ENCODE measurements at regions not wholly inside any gene's neighbourhood (a gene's known extent, or its start where the extent isn't known, plus 50 kb on each side); places are given as distances from the start of the nearest gene placed in this dataset.
"Not testable (repeated sequence)": the region's sequence is repeated elsewhere in the genome, so short reads cannot be mapped to it uniquely, and the experiment has no call there.

DNA sequence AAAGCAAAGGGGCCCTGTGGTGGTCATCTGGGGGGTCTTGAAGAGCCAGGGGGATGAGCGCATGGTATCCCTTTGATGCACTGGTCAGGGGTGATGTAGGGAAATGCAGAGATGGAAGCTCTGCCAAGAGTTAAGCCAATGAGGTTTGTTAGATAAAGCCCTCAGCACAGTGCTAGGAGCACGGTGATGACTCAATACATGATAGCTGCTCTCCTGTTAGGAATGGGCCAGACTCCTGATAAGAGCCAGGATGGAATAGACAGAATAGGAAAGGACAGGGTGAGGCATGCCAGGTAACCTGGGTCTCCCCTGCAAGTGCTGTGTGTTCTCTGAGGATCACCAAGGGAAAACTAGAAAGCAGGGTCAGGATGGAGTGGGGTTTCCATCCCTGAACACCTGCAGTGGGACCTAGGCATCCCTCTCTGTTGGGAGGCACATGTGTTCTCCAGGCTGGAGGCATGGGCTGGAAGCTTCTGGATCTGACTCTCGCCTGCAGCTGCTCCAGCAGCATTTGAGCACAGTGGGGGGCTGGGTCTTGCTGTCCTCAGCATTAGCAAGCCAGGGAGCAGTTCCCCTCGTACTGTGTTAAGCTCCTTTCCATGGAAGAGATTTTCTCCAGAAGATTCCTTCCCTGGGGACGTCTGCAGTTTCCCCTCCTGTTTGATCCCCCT lies 71.8 kb upstream of the TIAM2 start:
- no peak for DNase-seq

DNA sequence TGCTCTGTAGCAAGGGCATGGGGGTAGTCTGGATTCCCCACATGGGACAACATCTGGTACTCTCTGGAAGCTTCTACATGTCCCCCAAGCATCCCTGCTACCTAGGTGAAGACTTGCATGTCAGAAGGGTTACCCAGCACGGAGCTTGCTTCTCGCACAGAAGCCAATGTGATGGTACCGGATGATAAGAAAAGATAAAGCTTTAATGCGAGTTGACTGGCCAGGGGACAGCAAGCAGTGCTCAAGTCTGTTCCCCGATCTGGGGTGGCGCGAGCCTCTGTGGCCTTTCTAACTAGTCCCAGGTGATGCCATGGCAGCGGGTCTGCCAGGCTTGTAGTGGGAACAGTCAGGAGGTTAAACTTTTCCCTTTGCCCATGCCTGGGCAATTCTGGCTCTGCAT lies 70.0 kb upstream of the TIAM2 start:
- no peak for DNase-seq

DNA sequence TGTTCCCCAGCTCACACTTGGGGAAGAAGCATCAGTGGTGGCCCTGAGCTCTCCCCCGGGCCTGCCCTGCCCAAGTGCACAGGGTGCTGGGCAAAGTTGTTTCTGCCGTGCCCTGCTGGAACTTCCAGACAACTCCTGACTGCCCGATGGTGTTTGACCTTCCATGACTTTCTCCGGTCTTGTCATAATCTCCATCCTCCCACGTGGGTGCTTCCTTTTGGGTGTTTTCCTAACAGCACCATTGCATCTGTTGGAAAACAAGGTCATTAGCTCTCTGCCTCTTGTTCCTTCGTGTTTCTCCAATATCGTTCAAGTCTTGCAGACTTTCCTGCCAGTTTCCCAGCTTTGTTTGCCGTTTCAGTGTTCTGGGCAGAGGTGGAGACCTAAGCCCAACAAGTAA lies 68.7 kb upstream of the TIAM2 start:
- DNase-seq = no peak

DNA sequence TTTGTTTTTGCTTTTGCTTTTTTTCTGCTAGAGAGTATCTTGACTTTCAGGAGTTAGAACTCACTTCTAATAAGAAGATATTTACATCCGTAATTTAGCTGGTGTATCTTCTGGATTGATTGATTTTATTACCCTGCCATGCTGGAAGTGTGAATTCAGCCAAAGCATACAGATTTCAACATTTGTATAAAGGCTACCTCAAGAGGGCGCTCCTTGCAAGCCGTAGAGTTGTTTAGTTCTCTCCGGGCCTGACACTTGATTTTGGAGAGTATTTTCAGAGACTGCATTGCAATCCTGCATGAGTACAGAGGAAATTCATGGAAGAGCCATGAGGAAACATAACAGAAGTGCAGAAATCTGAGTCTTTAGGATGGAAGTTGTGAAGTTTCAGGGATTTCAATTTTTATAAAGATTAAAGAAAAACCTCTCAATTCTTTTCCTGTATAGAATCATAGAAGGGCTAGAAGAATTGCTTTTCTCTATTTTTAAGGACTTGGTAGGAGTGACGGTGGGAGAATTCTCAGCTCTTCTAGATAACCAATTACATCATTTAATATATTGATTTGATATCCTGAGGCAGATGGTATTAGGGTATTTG lies 66.7 kb upstream of the TIAM2 start:
- DNase-seq = peak; percentile 42

DNA sequence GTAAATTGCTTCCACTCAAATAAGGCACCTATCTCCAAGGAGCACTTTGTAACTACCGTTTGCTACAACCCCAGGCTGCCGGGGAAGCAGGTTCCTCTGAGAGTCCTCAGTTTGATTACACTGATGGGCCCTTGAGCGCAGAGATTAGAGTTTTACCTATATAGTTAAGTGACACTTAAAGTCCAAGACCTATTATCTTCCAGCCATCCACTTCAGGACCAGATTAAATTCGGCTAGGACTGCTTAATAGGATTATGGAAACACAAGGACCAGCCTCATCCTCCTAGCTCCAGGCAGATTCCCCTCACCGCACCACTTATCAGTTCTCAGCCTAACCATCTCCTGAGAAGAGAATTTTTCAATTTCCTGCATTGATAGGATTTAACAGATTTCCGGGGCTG lies 64.7 kb upstream of the TIAM2 start:
- peak; percentile 83 for DNase-seq

DNA sequence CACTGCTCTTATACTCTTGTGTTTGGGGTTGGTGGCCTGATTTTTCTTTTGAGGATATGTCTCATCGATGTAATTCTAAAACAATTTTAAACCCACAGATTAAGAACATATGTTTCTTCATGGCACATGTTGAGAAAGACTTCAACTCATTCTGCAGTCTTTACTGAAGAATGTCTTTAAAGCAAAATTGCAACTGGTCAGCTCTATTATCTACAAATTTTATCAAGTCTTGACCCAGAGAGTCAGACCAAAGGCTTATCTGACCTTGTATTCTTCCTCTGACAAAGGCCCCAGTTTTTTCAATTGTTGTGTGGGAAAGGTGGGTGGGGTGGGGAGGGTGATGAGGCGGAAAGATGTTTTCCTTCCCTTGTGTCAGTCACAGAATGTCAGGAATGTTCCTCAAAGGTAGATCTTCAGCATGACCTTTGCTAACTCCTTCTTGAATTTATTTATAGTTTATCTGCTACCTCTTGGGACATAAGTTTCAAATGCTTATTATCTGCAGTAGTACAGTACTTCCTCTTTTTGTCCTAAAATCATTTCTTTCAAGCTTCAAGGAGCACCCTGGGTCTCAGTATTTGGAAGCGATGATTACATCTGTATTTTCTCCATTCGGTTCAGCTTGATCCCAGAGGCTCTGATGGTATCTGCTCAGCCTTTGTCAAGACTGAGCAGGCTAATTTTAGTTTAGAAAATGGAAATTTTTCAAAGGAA lies 63.2 kb upstream of the TIAM2 start:
- DNase-seq = no peak

DNA sequence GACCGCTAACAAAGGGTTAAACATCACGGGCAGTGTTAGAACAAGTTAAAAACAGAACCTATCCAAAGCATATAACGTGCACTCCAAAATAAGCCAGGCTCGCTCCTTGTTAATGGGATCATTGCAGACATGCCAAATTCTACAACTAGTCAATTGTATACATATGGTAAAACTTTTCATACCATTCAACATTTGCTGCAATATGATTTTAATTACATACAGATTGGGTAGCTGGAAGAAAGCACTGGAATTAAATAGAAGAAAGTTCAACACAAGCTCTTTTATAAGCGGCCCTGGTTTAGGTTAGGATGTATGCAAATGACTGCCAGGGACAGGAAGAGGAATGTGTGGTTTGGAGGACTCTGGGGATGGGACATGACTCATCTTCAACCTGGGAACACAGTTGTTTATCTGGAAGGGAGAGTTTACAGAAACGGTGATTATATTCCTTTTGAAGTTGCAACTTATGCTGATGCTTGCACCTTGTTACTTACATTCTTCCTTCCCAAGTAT lies 62.5 kb upstream of the TIAM2 start:
- DNase-seq = no peak

DNA sequence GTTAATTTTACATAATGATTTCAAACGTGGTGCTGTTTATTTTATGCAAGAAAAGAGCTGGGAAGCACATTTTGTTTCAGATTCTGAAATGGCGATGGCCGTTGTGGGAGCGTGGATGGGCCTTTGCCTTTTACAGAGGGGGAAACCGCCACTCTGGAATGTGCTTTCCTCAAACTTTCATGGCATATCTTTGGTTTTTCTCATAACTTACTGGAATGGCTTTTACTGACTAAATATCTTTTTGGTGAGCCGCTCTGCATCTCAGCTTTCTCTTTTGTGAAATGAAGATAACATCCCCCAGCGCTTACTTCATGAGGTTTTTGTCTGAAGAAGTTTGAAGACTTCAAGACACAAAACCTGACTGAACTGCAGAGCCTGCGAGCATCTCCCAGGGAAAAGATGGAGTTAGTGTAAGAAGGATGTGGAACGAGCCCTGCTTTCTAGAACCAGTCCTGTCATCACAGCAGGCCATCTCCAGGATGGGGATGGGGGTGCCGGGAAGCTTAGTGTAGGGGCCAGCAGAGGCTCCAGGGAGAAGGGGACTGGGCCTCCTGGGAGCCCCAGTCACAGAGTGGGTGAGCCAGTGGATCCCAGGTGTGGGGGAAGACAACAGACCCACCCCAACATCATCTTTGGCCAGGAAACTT lies 61.8 kb upstream of the TIAM2 start:
- DNase-seq = no peak

DNA sequence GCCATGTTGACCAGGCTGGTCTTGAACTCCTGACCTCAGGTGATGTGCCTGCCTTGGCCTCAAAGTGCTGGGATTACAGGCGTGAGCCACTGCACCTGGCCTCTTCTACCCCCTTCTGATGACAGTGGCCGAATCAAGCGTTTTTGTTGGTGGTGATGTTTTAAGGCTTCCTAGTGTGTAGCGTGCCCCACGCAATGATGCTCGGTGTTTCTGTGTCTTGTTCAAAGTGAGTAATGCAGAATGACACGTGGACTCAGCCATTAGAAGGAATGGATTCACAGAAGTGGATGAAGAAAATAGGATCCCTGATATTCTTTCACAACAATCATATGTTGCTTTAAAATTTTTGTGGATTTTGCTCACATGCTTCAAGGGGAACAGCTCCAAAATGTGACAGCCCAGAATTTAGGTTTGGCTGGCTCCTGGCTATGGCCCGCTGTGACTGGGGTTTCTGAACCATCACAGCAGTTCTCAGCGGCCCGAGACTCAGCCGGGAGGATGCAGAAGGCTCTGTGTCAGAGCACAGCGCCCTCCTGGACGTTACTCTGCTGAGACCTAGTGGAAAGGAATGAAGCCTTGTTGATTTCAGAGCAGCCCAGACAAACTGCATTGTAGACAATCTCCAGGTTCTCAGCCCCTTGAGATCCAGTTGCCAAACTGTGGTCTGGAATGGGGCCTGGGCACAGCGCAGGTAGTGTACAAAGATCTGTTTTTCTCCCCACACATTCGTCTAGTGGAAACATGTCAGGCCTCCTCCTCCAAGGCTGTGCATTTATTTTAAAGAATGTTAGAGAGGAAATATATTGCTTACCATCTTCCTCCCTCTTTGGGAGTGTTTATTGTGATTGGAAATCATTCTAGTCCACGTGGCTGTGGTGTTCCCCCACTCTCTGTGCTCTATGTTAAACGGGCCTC lies 57.6 kb upstream of the TIAM2 start:
- DNase-seq = no peak

DNA sequence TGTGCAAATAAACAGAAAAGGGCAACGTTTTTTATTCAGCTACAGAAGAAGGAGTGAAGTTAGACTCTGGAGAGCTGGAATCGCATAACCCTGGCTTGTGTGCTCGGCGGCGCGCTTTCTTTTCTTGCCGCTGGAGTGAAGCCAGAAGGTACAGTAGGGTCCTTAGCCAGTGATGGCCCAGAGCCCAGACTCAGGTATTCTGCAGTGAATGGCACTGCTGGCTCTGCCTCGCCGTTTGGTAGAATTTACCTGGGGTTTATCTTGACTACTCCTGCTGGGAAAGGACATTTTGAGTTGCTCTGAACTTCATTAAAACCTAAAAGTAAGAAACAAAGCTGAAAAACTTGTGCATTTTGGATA lies 56.9 kb upstream of the TIAM2 start:
- DNase-seq = no peak

DNA sequence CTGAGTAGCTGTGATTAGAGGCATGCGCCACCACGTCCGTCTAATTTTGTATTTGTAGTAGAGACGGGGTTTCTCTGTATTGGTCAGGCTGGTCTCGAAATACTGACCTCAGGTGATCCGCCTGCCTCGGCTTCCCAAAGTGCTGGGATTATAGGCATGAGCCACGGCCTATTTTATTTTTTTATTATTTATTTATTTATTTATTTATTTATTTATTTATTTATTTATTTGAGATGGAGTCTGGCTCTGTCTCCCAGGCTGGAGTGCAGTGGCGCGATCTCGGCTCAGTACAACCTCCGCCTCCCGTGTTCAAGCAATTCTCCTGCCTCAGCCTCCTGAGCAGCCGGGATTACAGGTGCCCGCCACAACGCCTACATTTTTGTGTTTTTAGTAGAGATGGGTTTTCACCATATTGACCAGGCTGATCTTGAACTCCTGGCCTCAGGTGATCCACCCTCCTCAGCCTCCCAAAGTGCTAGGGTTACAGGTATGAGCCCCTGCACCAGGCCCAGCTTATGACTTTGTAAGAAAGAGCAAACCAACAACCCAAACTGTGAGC lies 56.3 kb upstream of the TIAM2 start:
- DNase-seq = not testable (repeated sequence)

DNA sequence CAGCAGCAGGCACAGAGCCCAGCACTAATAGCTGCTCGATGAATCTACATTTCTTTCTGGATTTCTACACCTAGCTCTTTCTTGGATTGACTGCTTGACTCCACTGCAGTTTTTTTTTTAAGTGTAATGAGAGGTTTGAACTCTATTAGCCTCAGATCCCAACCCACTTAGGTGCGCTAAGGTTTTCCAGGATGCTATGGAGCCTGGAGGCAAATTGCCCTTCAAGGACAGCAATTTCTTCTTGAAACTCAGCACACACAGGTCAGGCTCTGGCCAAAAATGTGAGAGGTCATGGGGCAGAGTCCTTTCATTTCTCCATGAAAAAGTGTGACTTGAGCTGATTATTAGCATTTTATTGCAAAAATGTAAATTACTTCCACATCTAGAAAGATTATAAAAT lies 52.3 kb upstream of the TIAM2 start:
- DNase-seq = no peak

DNA sequence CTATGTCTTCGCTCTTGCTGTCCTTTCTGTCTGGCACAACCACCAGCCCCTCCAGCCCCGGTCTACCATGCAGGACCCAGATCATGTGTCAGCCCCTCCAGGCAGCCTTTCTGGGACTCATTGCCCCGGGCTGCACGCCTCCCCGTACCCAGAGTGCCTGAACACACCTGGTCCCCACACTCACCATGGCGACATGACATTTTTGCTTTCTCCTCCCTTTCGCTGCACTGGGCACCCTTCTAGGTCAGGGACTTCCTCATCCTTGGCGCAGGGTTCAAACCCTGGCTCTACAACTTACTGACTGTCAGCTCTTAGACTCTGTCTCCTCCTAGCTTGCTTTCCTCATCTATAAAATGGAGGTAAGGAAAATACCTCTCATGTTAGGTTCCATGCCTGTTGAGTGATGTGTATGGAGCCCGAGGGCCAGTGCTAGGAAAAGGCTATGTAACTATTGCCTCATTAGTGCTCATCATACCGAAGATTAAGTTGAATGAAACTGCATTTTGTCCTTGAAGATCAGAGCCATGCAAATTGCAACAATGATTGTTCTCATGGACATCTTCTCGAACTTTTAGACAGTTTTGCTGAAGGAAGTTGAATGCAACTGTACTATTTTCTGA lies 49.7 kb upstream of the TIAM2 start:
- no peak for DNase-seq

All from NCI-H2227 treated with DMSO at 0.1 percent for 48 hours (cell line).